NCI-H524 treated with DMSO at 0.1 percent for 48 hours (cell line): ENCODE measurements at regions not wholly inside any gene's neighbourhood (a gene's known extent, or its start where the extent isn't known, plus 50 kb on each side); places are given as distances from the start of the nearest gene placed in this dataset.

Experiments used
- DNase-seq: peaks from one replicate; lab custom pipeline; 2025; lab: John Stamatoyannopoulos, UW

GRCh38 chr16:51391798-51392511 is 240.9 kb upstream of the SALL1 start:
- DNase-seq: no peak

GRCh38 chr16:51390877-51391276 is 239.8 kb upstream of the SALL1 start:
- DNase-seq: no peak

GRCh38 chr16:51389881-51390280 is 238.8 kb upstream of the SALL1 start:
- no peak for DNase-seq

GRCh38 chr16:51388516-51388951 is 237.5 kb upstream of the SALL1 start:
- no peak for DNase-seq

- no peak for DNase-seq
Observed at GRCh38 chr16:51383909-51384308, 232.8 kb upstream of the SALL1 start.

- no peak for DNase-seq
Observed at GRCh38 chr16:51382940-51383339, 231.9 kb upstream of the SALL1 start.

- no peak for DNase-seq
Observed at GRCh38 chr16:51382211-51382610, 231.1 kb upstream of the SALL1 start.

- DNase-seq: no peak
Observed at GRCh38 chr16:51376080-51376479, 225.0 kb upstream of the SALL1 start.

GRCh38 chr16:51374790-51375189 is 223.7 kb upstream of the SALL1 start:
- no peak for DNase-seq

GRCh38 chr16:51374346-51374745 is 223.3 kb upstream of the SALL1 start:
- DNase-seq: no peak

GRCh38 chr16:51365715-51366114 is 214.6 kb upstream of the SALL1 start:
- DNase-seq: no peak

- no peak for DNase-seq
Observed at GRCh38 chr16:51359141-51359955, 208.3 kb upstream of the SALL1 start.

- no peak for DNase-seq
Observed at GRCh38 chr16:51357839-51358238, 206.8 kb upstream of the SALL1 start.

- DNase-seq: no peak
Observed at GRCh38 chr16:51355875-51356274, 204.8 kb upstream of the SALL1 start.

GRCh38 chr16:51355195-51355594 is 204.1 kb upstream of the SALL1 start:
- no peak for DNase-seq

GRCh38 chr16:51353055-51353454 is 202.0 kb upstream of the SALL1 start:
- no peak for DNase-seq

- no peak for DNase-seq
Observed at GRCh38 chr16:51349626-51350025, 198.6 kb upstream of the SALL1 start.

GRCh38 chr16:51343411-51343810 is 192.3 kb upstream of the SALL1 start:
- no peak for DNase-seq

- DNase-seq: no peak
Observed at GRCh38 chr16:51341204-51341603, 190.1 kb upstream of the SALL1 start.

GRCh38 chr16:51337662-51338061 is 186.6 kb upstream of the SALL1 start:
- DNase-seq: no peak

GRCh38 chr16:51328733-51329132 is 177.7 kb upstream of the SALL1 start:
- DNase-seq: no peak

GRCh38 chr16:51327001-51327400 is 175.9 kb upstream of the SALL1 start:
- no peak for DNase-seq

- DNase-seq: no peak
Observed at GRCh38 chr16:51326131-51326856, 175.2 kb upstream of the SALL1 start.
